ENCODE measurements at regions not wholly inside any gene's neighbourhood (a gene's known extent, or its start where the extent isn't known, plus 50 kb on each side); places are given as distances from the start of the nearest gene placed in this dataset.

- TF ChIP-seq CTCF (IDR thresholded peaks at IDR 0.05) (no peak), POLR2A (IDR thresholded peaks at IDR 0.05) (no peak)
These were observed 294.1 kb upstream of the SNX7 start for GRCh38 chr1:98367426-98367825.
